ENCODE measurements at regions not wholly inside any gene's neighbourhood (a gene's known extent, or its start where the extent isn't known, plus 50 kb on each side); places are given as distances from the start of the nearest gene placed in this dataset.

DNA sequence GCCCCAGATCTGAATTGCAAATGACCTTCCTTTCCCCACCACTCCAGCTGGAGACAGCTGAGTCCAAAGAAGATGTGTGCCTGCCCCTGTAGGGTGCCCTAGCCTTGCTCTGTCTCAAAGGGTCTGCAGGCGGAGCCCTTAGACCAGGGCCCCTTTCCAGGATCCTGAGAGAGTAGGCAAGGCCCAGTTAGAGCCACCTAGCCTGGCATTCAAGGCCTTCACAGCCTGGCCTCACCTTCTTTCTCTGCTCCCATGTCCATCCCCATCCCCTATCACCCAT, 66.6 kb upstream of the LHX1 start:
- H3K4me3 ChIP-seq (ENCODE audit: low read length) = no peak overlapping the region
- DNase-seq (ENCODE audit: low read depth) = no peak
- no peak for TF ChIP-seq CTCF (conservative IDR thresholded peaks at IDR 0.05; ENCODE audit: low read depth, low read length)

DNA sequence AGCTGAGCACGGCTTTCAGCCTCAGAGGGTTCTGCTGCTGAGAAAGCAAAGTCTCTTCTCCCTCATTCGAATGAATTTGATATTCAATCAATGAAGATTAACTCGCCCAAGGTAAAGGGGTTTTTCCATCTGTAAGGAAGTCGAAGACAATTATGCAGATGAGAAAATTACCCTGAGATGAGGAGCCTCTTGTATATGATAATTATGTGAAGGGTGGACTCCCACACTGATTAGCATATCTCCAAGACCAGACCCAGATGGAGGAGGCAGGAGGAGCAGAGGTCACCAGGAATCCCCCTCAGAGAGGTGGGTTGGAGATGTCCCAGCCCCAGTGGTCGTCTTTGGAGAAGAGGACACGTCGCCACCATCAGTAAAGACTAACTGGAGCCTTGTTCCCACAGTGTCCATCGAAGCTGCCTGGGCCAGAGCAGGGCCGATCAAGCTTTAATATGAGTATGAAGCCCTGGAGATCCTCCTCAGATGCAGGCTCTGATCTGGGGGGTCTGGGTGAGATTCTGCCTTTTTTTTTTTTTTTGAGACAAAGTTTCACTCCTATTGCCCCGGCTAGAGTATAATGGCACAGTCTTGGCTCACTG, 61.5 kb upstream of the LHX1 start:
- no peak for DNase-seq (ENCODE audit: low read depth)
- H3K4me3 ChIP-seq (ENCODE audit: low read length) = no peak overlapping the region
- TF ChIP-seq CTCF (conservative IDR thresholded peaks at IDR 0.05; ENCODE audit: low read depth, low read length) = no peak

DNA sequence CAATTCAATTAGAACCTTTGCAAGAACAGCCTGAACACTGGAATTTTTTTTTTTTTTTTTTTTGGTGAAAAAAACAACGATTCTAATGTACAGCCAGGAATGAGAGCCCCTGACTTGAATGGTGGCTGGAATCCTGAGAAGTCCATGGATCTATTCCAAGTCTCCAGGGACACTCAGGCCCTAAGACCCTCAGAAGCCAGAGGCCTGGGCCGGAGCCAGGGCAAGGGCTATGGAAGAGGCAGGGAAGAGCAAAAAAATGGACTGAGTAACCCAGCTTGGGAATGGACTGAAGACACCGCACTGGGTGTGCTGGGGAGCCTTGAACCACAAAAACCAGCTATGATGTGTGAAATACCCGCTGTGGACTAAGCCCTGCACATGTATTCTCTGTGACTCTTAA, 60.3 kb upstream of the LHX1 start:
- H3K4me3 ChIP-seq (ENCODE audit: low read length) = no peak overlapping the region
- no peak for TF ChIP-seq CTCF (conservative IDR thresholded peaks at IDR 0.05; ENCODE audit: low read depth, low read length)
- no peak for DNase-seq (ENCODE audit: low read depth)

GRCh38 chr17:36877771-36878170, 59.5 kb upstream of the LHX1 start:
- DNase-seq (ENCODE audit: low read depth) = no peak
- no peak overlapping the region for H3K4me3 ChIP-seq (ENCODE audit: low read length)
- no peak for TF ChIP-seq CTCF (conservative IDR thresholded peaks at IDR 0.05; ENCODE audit: low read depth, low read length)

DNA sequence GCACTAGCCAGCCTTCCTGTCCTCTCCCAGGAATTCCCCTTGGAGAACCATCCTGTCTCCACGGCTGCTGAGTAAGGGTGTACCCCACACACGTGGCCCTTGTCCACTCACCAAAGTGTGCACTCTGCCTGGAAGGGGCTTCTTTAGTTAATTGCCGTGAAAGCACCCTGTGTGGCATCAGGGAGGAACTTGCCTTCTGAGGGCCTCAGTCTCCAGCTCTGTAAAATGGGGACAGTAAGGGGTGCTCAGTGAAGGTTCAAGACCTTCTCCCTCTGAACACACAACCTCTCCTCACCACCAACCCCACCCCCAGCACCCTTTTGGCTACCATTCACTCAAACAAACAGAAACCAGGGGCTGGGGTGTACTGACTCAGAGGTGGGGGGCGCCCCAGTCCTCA, 59.1 kb upstream of the LHX1 start:
- no peak overlapping the region for H3K4me3 ChIP-seq (ENCODE audit: low read length)
- no peak for TF ChIP-seq CTCF (conservative IDR thresholded peaks at IDR 0.05; ENCODE audit: low read depth, low read length)
- no peak for DNase-seq (ENCODE audit: low read depth)

GRCh38 chr17:36879027-36879426, 58.2 kb upstream of the LHX1 start:
- TF ChIP-seq CTCF (conservative IDR thresholded peaks at IDR 0.05; ENCODE audit: low read depth, low read length) = no peak
- H3K4me3 ChIP-seq (ENCODE audit: low read length) = no peak overlapping the region
- DNase-seq (ENCODE audit: low read depth) = no peak

DNA sequence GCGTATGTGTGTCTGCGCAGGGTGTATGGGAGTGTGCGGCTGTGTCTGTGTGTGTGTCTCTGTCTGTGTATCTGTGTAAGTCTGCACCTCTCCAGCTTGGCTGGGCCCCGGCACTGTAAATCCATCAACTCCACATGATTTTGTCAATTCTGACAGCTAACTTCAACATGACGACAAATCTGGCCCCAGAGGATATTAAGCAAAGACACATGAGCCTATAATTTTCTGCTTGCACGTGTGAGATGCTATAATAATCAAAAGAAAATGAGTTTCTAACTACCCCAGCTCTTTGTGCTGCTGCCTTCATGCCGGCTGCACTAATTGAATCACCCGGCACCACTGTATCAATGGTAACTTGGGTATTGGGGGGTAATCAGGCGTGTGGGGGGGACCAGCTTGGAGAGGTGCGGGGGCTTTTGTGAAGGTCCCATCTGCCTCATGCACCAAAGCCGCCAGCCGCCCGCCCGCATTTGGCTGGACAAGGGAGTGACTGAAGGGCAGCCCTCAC, 57.6 kb upstream of the LHX1 start:
- no peak overlapping the region for H3K4me3 ChIP-seq (ENCODE audit: low read length)
- TF ChIP-seq CTCF (conservative IDR thresholded peaks at IDR 0.05; ENCODE audit: low read depth, low read length) = no peak
- no peak for DNase-seq (ENCODE audit: low read depth)

Measured in retinal pigment epithelial cell (primary cell).